ENCODE measurements at regions not wholly inside any gene's neighbourhood (a gene's known extent, or its start where the extent isn't known, plus 50 kb on each side); places are given as distances from the start of the nearest gene placed in this dataset.

GRCh38 chr14:96991226-96991625, 194.0 kb downstream of the VRK1 start:
- H3K9me2 ChIP-seq (ENCODE audit: insufficient read depth, low read length): no peaks in the 10 kb centered on the region
- no peaks in the 10 kb centered on the region for H3F3A ChIP-seq (ENCODE audit: insufficient read depth, low read length, poor library complexity, severe bottlenecking)
- H3K36me3 ChIP-seq (ENCODE audit: insufficient read depth, low read length): no peaks in the 10 kb centered on the region
- H3K27ac ChIP-seq (ENCODE audit: low read length): no peak overlapping the region
- TF ChIP-seq REST (IDR thresholded peaks at IDR 0.05; ENCODE audit: borderline replicate concordance) (no peak), EP300 (conservative IDR thresholded peaks at IDR 0.05; ENCODE audit: poor library complexity, severe bottlenecking) (no peak), TAF1 (IDR thresholded peaks at IDR 0.05; ENCODE audit: low read depth) (no peak), EZH2 (IDR thresholded peaks at IDR 0.05; ENCODE audit: borderline replicate concordance, insufficient read depth, low read length, poor library complexity, severe bottlenecking) (no peak), RAD21 (conservative IDR thresholded peaks at IDR 0.05) (no peak), SMC3 (conservative IDR thresholded peaks at IDR 0.05; ENCODE audit: poor library complexity) (no peak), POLR2AphosphoS5 (IDR thresholded peaks at IDR 0.05) (no peak), MXI1 (conservative IDR thresholded peaks at IDR 0.05; ENCODE audit: poor library complexity, severe bottlenecking) (no peak), CTCF (IDR thresholded peaks at IDR 0.05; ENCODE audit: poor library complexity, severe bottlenecking) (no peak)
- H3K4me3 ChIP-seq (ENCODE audit: low read length): no peak overlapping the region
- H3K9me3 ChIP-seq (ENCODE audit: low read length): no peaks in the 10 kb centered on the region
- no peak overlapping the region for H3K4me2 ChIP-seq (ENCODE audit: low read length)
- H2AFZ ChIP-seq (ENCODE audit: low read depth, low read length): no peak overlapping the region
- no peak overlapping the region for H3K9ac ChIP-seq (ENCODE audit: low read length)
- H3K79me2 ChIP-seq (replicated peaks; ENCODE audit: insufficient read depth, low read length): no peaks in the 10 kb centered on the region
- no peaks in the 10 kb centered on the region for H3K27me3 ChIP-seq (ENCODE audit: insufficient read depth, low read depth, low read length)
- no peaks in the 10 kb centered on the region for H4K20me1 ChIP-seq (ENCODE audit: insufficient read depth)

- Histone ChIP-seq H3K36me3 (ENCODE audit: insufficient read depth, low read length) (no peaks in the 10 kb centered on the region), H2AFZ (ENCODE audit: low read depth, low read length) (no peak overlapping the region), H3K4me3 (ENCODE audit: low read length) (no peak overlapping the region), H3K9me3 (ENCODE audit: low read length) (no peaks in the 10 kb centered on the region), H3K27me3 (ENCODE audit: insufficient read depth, low read depth, low read length) (no peaks in the 10 kb centered on the region), H3K9ac (ENCODE audit: low read length) (no peak overlapping the region), H3K4me2 (ENCODE audit: low read length) (no peak overlapping the region), H3K9me2 (ENCODE audit: insufficient read depth, low read length) (no peaks in the 10 kb centered on the region), H4K20me1 (ENCODE audit: insufficient read depth) (no peaks in the 10 kb centered on the region), H3K27ac (ENCODE audit: low read length) (no peak overlapping the region), H3K79me2 (replicated peaks; ENCODE audit: insufficient read depth, low read length) (no peaks in the 10 kb centered on the region), H3F3A (ENCODE audit: insufficient read depth, low read length, poor library complexity, severe bottlenecking) (no peaks in the 10 kb centered on the region)
- TF ChIP-seq SMC3 (conservative IDR thresholded peaks at IDR 0.05; ENCODE audit: poor library complexity) (no peak), TAF1 (IDR thresholded peaks at IDR 0.05; ENCODE audit: low read depth) (no peak)
Observed at GRCh38 chr14:96994999-96995398, 197.8 kb downstream of the VRK1 start.

- Histone ChIP-seq H3K27ac (ENCODE audit: low read length) (no peak overlapping the region), H3F3A (ENCODE audit: insufficient read depth, low read length, poor library complexity, severe bottlenecking) (no peaks in the 10 kb centered on the region), H3K9ac (ENCODE audit: low read length) (no peak overlapping the region), H3K9me3 (ENCODE audit: low read length) (no peaks in the 10 kb centered on the region), H3K79me2 (replicated peaks; ENCODE audit: insufficient read depth, low read length) (no peaks in the 10 kb centered on the region), H3K36me3 (ENCODE audit: insufficient read depth, low read length) (no peaks in the 10 kb centered on the region), H4K20me1 (ENCODE audit: insufficient read depth) (no peaks in the 10 kb centered on the region), H3K9me2 (ENCODE audit: insufficient read depth, low read length) (no peaks in the 10 kb centered on the region), H3K4me3 (ENCODE audit: low read length) (no peak overlapping the region), H2AFZ (ENCODE audit: low read depth, low read length) (no peak overlapping the region), H3K27me3 (ENCODE audit: insufficient read depth, low read depth, low read length) (no peaks in the 10 kb centered on the region), H3K4me2 (ENCODE audit: low read length) (no peak overlapping the region)
- TF ChIP-seq MXI1 (conservative IDR thresholded peaks at IDR 0.05; ENCODE audit: poor library complexity, severe bottlenecking): no peak
- no peak for TF ChIP-seq TAF1 (IDR thresholded peaks at IDR 0.05; ENCODE audit: low read depth)
- no peak for TF ChIP-seq RAD21 (conservative IDR thresholded peaks at IDR 0.05)
- no peak for TF ChIP-seq EP300 (conservative IDR thresholded peaks at IDR 0.05; ENCODE audit: poor library complexity, severe bottlenecking)
- no peak for TF ChIP-seq POLR2AphosphoS5 (IDR thresholded peaks at IDR 0.05)
Observed at GRCh38 chr14:96997269-96997668, 200.1 kb downstream of the VRK1 start.

Data from neural cell (in vitro differentiated cells).